HCT116 (cell line): ENCODE measurements at regions not wholly inside any gene's neighbourhood (a gene's known extent, or its start where the extent isn't known, plus 50 kb on each side); places are given as distances from the start of the nearest gene placed in this dataset.

Experiments
- ATAC-seq: fragments of 200-7000 bp; cut with Tn5 transposase; 2 replicates; pipeline ENCODE4 v1.9.1; 2020; ENCODE audit warnings: mild to moderate bottlenecking, moderate library complexity
- BruUV-seq: library from RNA; stranded (reverse); fragments of 400-500 nt; replicated peaks from 2 replicates; lab custom pipeline; 2021; lab: Mats Ljungman, UMichigan
- CTCF ChIA-PET: fragments of 300-600 bp; sonication (Branson Sonifier 250); formaldehyde crosslinking; loops from one replicate; lab custom pipeline; 2021; ENCODE audit warnings: antibody characterized with exemption; lab: Charles Lee
- POLR2A ChIA-PET: fragments of 300-600, 350-600 bp; sonication (Branson Sonifier 250); formaldehyde crosslinking; loops from one replicate; lab custom pipeline; 2021; ENCODE audit warnings: antibody characterized with exemption; lab: Charles Lee
- RAD21 ChIA-PET, 2 experiments: fragments of 300-600 bp; sonication (Branson Sonifier 250); formaldehyde crosslinking; loops; one replicate each; lab custom pipeline; 2023; ENCODE audit warnings: low total read pairs in 2 of 2; ENCODE audit not compliant: uncharacterized antibody in 2 of 2, unreplicated experiment in 2 of 2, low non-redundant PET in 1 of 2; lab: Charles Lee
- DNase-seq: peaks from one replicate; pipeline ENCODE4 v3.0.0-alpha.2; 2010; ENCODE audit warnings: low read depth, low spot score
- H2AFZ ChIP-seq: fragments of 200-600 bp; shearing (Covaris generic), sonication (generic); 2 replicates; pipeline ENCODE4 v1.6.1; 2017; ENCODE audit warnings: low read depth, mixed run types, mixed read lengths, antibody characterized with exemption, low read length; ENCODE audit not compliant: poor library complexity, severe bottlenecking
- H3K27ac ChIP-seq: 2 replicates; pipeline ENCODE4 v1.5.1; 2012; ENCODE audit warnings: low read depth, low read length
- H3K27me3 ChIP-seq: fragments of 200-600 bp; sonication (generic); 2 replicates; pipeline ENCODE4 v1.6.1; 2016; ENCODE audit warnings: mixed run types, low read length, mixed read lengths; ENCODE audit not compliant: insufficient read depth
- H3K36me3 ChIP-seq, 2 experiments: fragments of 200-500 bp in 1 of 2; fragments of 200-600 bp in 1 of 2; sonication (Bioruptor generic) in 1 of 2; sonication (generic) in 1 of 2; 2 replicates each; pipeline versions ENCODE4 v1.5.1 to v1.6.1; 2014 to 2016; ENCODE audit warnings: low read length in 2 of 2, inconsistent platforms in 1 of 2, mixed read lengths in 1 of 2, mixed run types in 1 of 2; ENCODE audit not compliant: insufficient read depth in 2 of 2, control insufficient read depth in 1 of 2
- H3K4me1 ChIP-seq, 2 experiments: fragments of 200-600 bp in 1 of 2; sonication (generic) in 1 of 2; 2 replicates each; pipeline versions ENCODE4 v1.5.1 to v1.6.1; 2012 to 2017; ENCODE audit warnings: low read length in 2 of 2, inconsistent platforms in 1 of 2, mild to moderate bottlenecking in 1 of 2, mixed read lengths in 1 of 2, mixed run types in 1 of 2, moderate library complexity in 1 of 2; ENCODE audit not compliant: insufficient read depth in 2 of 2, control insufficient read depth in 1 of 2
- H3K4me2 ChIP-seq: fragments of 200-600 bp; sonication (generic); 2 replicates; pipeline ENCODE4 v1.6.1; 2017; ENCODE audit warnings: mixed run types, low read length, mixed read lengths
- H3K4me3 ChIP-seq, 2 experiments: fragments of 200-600 bp in 1 of 2; sonication (generic) in 1 of 2; replicated peaks in 1 of 2; 2 replicates each; pipeline ENCODE4 v1.5.1; 2011 to 2016; ENCODE audit warnings: low read length in 2 of 2, control low read depth in 1 of 2, low read depth in 1 of 2, mild to moderate bottlenecking in 1 of 2, mixed read lengths in 1 of 2, mixed run types in 1 of 2
- H3K79me2 ChIP-seq: fragments of 200-600 bp; sonication (generic); 2 replicates; pipeline ENCODE4 v1.6.1; 2017; ENCODE audit warnings: mild to moderate bottlenecking, mixed run types, low read length, moderate library complexity, mixed read lengths; ENCODE audit not compliant: insufficient read depth
- H3K9ac ChIP-seq: fragments of 200-600 bp; sonication (generic); 2 replicates; pipeline ENCODE4 v1.6.1; 2016; ENCODE audit warnings: low read length, mixed read lengths
- H3K9me2 ChIP-seq: fragments of 200-600 bp; sonication (generic), shearing (Covaris generic); 2 replicates; pipeline ENCODE4 v1.6.1; 2017; ENCODE audit warnings: mixed run types, mild to moderate bottlenecking, moderate library complexity; ENCODE audit not compliant: insufficient read depth
- H3K9me3 ChIP-seq, 2 experiments: fragments of 200-500 bp in 1 of 2; fragments of 200-600 bp in 1 of 2; sonication (Bioruptor generic) in 1 of 2; sonication (generic) in 1 of 2; 2 replicates each; pipeline ENCODE4 v1.6.1; 2014 to 2017; ENCODE audit warnings: low read length in 2 of 2, mixed read lengths in 2 of 2, inconsistent platforms in 1 of 2, low read depth in 1 of 2, mild to moderate bottlenecking in 1 of 2, mixed run types in 1 of 2, moderate library complexity in 1 of 2; ENCODE audit not compliant: control insufficient read depth in 1 of 2, insufficient read depth in 1 of 2
- H4K20me1 ChIP-seq: fragments of 200-600 bp; sonication (generic), shearing (Covaris generic); 2 replicates; pipeline ENCODE4 v1.6.1; 2017; ENCODE audit warnings: mixed run types, mild to moderate bottlenecking, moderate library complexity; ENCODE audit not compliant: insufficient read depth
- ATF3 ChIP-seq: IDR thresholded peaks from 2 replicates; pipeline ENCODE4 v1.6.1; 2012
- EGR1 ChIP-seq: IDR thresholded peaks from 2 replicates; pipeline ENCODE4 v1.6.1; 2012; ENCODE audit warnings: low read depth
- POLR2A ChIP-seq: IDR thresholded peaks from 2 replicates; pipeline ENCODE4 v1.7.0; 2011; ENCODE audit warnings: borderline replicate concordance; ENCODE audit not compliant: insufficient read depth, insufficient read length; ENCODE audit errors: extremely low read depth
- POLR2AphosphoS5 ChIP-seq: IDR thresholded peaks from 2 replicates; pipeline ENCODE4 v1.6.1; 2011; ENCODE audit warnings: mild to moderate bottlenecking, low read depth, low read length, moderate library complexity
- SIN3A ChIP-seq: IDR thresholded peaks from 2 replicates; pipeline ENCODE4 v1.6.1; 2012; ENCODE audit warnings: low read depth
- SP1 ChIP-seq: IDR thresholded peaks from 2 replicates; pipeline ENCODE4 v1.6.1; 2012; ENCODE audit warnings: low read depth
- SRF ChIP-seq: IDR thresholded peaks from 2 replicates; pipeline ENCODE4 v1.6.1; 2012; ENCODE audit warnings: low read depth
- TCF7L2 ChIP-seq: IDR thresholded peaks from 2 replicates; pipeline ENCODE4 v1.7.0; 2011; ENCODE audit warnings: borderline replicate concordance, inconsistent platforms; ENCODE audit not compliant: insufficient read depth, insufficient read length; ENCODE audit errors: extremely low read depth
- ZBTB33 ChIP-seq: IDR thresholded peaks from 2 replicates; pipeline ENCODE4 v1.6.1; 2011; ENCODE audit warnings: mild to moderate bottlenecking, low read length, moderate library complexity; ENCODE audit not compliant: insufficient replicate concordance; ENCODE audit errors: extremely low read depth
- ZFX ChIP-seq: fragments of 450-650 bp; IDR thresholded peaks from 2 replicates; pipeline ENCODE4 v1.6.1; 2017
- intact Hi-C: fragments of 100-400 bp; cut with micrococcal nuclease; formaldehyde crosslinking; loops from 2 replicates; pipeline ENCODE4 v1.10.0; 2022
- TF ChIP-seq, protein P1 (sequence below), 3 experiments: fragments of 200-600 bp in 1 of 3; sonication (generic) in 1 of 3; IDR thresholded peaks in 2 of 3; conservative IDR thresholded peaks in 1 of 3; 2 replicates each; pipeline ENCODE4 v1.5.1; 2012 to 2017; ENCODE audit warnings: low read depth in 2 of 3, low read length in 2 of 3, antibody characterized with exemption in 1 of 3, borderline replicate concordance in 1 of 3, control low read depth in 1 of 3, mild to moderate bottlenecking in 1 of 3, mixed read lengths in 1 of 3, mixed run types in 1 of 3, moderate library complexity in 1 of 3; ENCODE audit not compliant: insufficient read depth in 1 of 3

GRCh38 chr4:18103876-18104605 is 82.5 kb upstream of the LCORL start:
- TF ChIP-seq ZBTB33: no peak
- TF ChIP-seq TCF7L2: no peak
- TF ChIP-seq ZFX: no peak
- TF ChIP-seq POLR2AphosphoS5: no peak
- no peak for TF ChIP-seq ATF3
- TF ChIP-seq SP1: no peak
- TF ChIP-seq, protein P1, sequence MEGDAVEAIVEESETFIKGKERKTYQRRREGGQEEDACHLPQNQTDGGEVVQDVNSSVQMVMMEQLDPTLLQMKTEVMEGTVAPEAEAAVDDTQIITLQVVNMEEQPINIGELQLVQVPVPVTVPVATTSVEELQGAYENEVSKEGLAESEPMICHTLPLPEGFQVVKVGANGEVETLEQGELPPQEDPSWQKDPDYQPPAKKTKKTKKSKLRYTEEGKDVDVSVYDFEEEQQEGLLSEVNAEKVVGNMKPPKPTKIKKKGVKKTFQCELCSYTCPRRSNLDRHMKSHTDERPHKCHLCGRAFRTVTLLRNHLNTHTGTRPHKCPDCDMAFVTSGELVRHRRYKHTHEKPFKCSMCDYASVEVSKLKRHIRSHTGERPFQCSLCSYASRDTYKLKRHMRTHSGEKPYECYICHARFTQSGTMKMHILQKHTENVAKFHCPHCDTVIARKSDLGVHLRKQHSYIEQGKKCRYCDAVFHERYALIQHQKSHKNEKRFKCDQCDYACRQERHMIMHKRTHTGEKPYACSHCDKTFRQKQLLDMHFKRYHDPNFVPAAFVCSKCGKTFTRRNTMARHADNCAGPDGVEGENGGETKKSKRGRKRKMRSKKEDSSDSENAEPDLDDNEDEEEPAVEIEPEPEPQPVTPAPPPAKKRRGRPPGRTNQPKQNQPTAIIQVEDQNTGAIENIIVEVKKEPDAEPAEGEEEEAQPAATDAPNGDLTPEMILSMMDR (IDR thresholded peaks at IDR 0.05 in 2 of 3, conservative IDR thresholded peaks at IDR 0.05 in 1 of 3; ENCODE audit: borderline replicate concordance in 1 of 3, insufficient read depth in 1 of 3, low read depth in 2 of 3, low read length in 2 of 3): no peak
- no peak for TF ChIP-seq SRF
- no peak for TF ChIP-seq SIN3A
- TF ChIP-seq POLR2A: no peak
- TF ChIP-seq EGR1: no peak
- TF ChIP-seq, all 23 proteins: peak for 0
- H2AFZ ChIP-seq: no peak overlapping the region
- no peaks in the 10 kb centered on the region for H3K9me3 ChIP-seq
- ChIA-PET POLR2A (no interaction called here), CTCF (no interaction called here), RAD21 (no interaction called here)
- no peaks in the 10 kb centered on the region for H3K9me2 ChIP-seq
- no peak overlapping the region for H3K9ac ChIP-seq
- peaks cover 19% of the 10 kb centered on the region for H3K27me3 ChIP-seq
- H3K36me3 ChIP-seq: no peaks in the 10 kb centered on the region
- no TSS peak for BruUV-seq
- ATAC-seq (no peak), DNase-seq (no peak)
- no peaks in the 10 kb centered on the region for H4K20me1 ChIP-seq
- H3K4me2 ChIP-seq: no peak overlapping the region
- intact Hi-C loops: no loop called here
- H3K27ac ChIP-seq: no peak overlapping the region
- no peaks in the 10 kb centered on the region for H3K79me2 ChIP-seq
- H3K4me3 ChIP-seq: no peak overlapping the region
- H3K4me1 ChIP-seq: no peaks in the 10 kb centered on the region
